HG03039 (cell line): ENCODE measurements at regions not wholly inside any gene's neighbourhood (a gene's known extent, or its start where the extent isn't known, plus 50 kb on each side); places are given as distances from the start of the nearest gene placed in this dataset.

ENCODE experiments used
- ATAC-seq: cut with Tn5 transposase; IDR thresholded peaks from one replicate; pipeline ENCODE4 v1.9.1; 2021; ENCODE audit warnings: mild to moderate bottlenecking, moderate library complexity; ENCODE audit not compliant: unreplicated experiment

- no peak for ATAC-seq
Observed at GRCh38 chr18:41553716-41554115, 401.3 kb upstream of the PIK3C3 start.

- no peak for ATAC-seq
Observed at GRCh38 chr18:41548521-41549260, 406.3 kb upstream of the PIK3C3 start.

GRCh38 chr18:41545091-41545888 lies 409.7 kb upstream of the PIK3C3 start:
- ATAC-seq = no peak

- no peak for ATAC-seq
Observed at GRCh38 chr18:41543815-41544214, 411.2 kb upstream of the PIK3C3 start.

GRCh38 chr18:41540237-41540871 lies 414.7 kb upstream of the PIK3C3 start:
- no peak for ATAC-seq

- ATAC-seq = no peak
Observed at GRCh38 chr18:41538751-41539150, 416.3 kb upstream of the PIK3C3 start.

- ATAC-seq = no peak
Observed at GRCh38 chr18:41537666-41538065, 417.4 kb upstream of the PIK3C3 start.

GRCh38 chr18:41532344-41533086 lies 422.5 kb upstream of the PIK3C3 start:
- no peak for ATAC-seq

GRCh38 chr18:41530970-41531369 lies 424.1 kb upstream of the PIK3C3 start:
- ATAC-seq = no peak

GRCh38 chr18:41529093-41529492 lies 425.9 kb upstream of the PIK3C3 start:
- no peak for ATAC-seq

- ATAC-seq = no peak
Observed at GRCh38 chr18:41526054-41526453, 429.0 kb upstream of the PIK3C3 start.

- no peak for ATAC-seq
Observed at GRCh38 chr18:41524674-41525470, 430.2 kb upstream of the PIK3C3 start.

- ATAC-seq = no peak
Observed at GRCh38 chr18:41517142-41517541, 437.9 kb upstream of the PIK3C3 start.

- ATAC-seq = no peak
Observed at GRCh38 chr18:41513438-41513837, 441.6 kb upstream of the PIK3C3 start.

GRCh38 chr18:41504316-41504715 lies 450.7 kb upstream of the PIK3C3 start:
- no peak for ATAC-seq

- ATAC-seq = no peak
Observed at GRCh38 chr18:41501848-41502247, 453.2 kb upstream of the PIK3C3 start.

- no peak for ATAC-seq
Observed at GRCh38 chr18:41499345-41499744, 455.7 kb upstream of the PIK3C3 start.

- ATAC-seq = no peak
Observed at GRCh38 chr18:41490861-41491260, 464.2 kb upstream of the PIK3C3 start.

- no peak for ATAC-seq
Observed at GRCh38 chr18:41486575-41486974, 468.5 kb upstream of the PIK3C3 start.

- no peak for ATAC-seq
Observed at GRCh38 chr18:41484069-41484468, 471.0 kb upstream of the PIK3C3 start.
